ENCODE measurements at regions not wholly inside any gene's neighbourhood (a gene's known extent, or its start where the extent isn't known, plus 50 kb on each side); places are given as distances from the start of the nearest gene placed in this dataset.

GRCh38 chr7:12788591-12788990 lies 101.2 kb downstream of the ARL4A start:
- TF ChIP-seq POLR2AphosphoS5 (IDR thresholded peaks at IDR 0.05): no peak
- TF ChIP-seq CTCF (IDR thresholded peaks at IDR 0.05): no peak
- TF ChIP-seq EP300 (IDR thresholded peaks at IDR 0.05): no peak
- TF ChIP-seq POLR2A (IDR thresholded peaks at IDR 0.05): no peak
